Lower leg skin (tissue), 3 donors: ENCODE measurements at regions not wholly inside any gene's neighbourhood (a gene's known extent, or its start where the extent isn't known, plus 50 kb on each side); places are given as distances from the start of the nearest gene placed in this dataset.

Source experiments
- POLR2A ChIP-seq, 2 donors: fragments of 450-650 bp; IDR thresholded peaks; one replicate each; pipeline ENCODE4 v1.6.1; 2016 to 2017; ENCODE audit warnings: antibody characterized with exemption in 2 of 2, mild to moderate bottlenecking in 1 of 2, moderate library complexity in 1 of 2
- TF ChIP-seq, protein P1 (sequence below), 3 donors: fragments of 450-650 bp; IDR thresholded peaks; one replicate each; pipeline ENCODE4 v1.5.1; 2016; ENCODE audit warnings: antibody characterized with exemption in 3 of 3, mild to moderate bottlenecking in 3 of 3, moderate library complexity in 2 of 3

DNA sequence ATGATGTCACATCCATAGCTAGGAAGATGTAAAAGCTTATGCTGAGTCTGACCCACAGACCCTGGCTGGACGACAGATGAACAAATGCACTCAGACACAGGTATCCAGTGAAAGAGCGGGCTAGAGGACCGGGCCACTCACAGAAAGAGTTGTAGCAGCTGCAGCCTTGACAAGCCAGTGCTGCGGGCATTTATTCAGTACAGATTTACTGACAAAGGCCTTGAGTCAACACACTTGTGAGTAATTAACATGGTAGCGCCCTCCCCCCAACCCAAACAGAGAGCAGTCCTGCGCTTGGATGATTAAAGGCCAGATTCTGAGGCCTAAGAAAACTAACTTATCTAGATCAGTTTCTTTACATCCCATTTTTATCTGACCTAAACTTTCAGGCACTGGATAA, 244.6 kb downstream of the SPANXN4 start:
- TF ChIP-seq, protein P1, sequence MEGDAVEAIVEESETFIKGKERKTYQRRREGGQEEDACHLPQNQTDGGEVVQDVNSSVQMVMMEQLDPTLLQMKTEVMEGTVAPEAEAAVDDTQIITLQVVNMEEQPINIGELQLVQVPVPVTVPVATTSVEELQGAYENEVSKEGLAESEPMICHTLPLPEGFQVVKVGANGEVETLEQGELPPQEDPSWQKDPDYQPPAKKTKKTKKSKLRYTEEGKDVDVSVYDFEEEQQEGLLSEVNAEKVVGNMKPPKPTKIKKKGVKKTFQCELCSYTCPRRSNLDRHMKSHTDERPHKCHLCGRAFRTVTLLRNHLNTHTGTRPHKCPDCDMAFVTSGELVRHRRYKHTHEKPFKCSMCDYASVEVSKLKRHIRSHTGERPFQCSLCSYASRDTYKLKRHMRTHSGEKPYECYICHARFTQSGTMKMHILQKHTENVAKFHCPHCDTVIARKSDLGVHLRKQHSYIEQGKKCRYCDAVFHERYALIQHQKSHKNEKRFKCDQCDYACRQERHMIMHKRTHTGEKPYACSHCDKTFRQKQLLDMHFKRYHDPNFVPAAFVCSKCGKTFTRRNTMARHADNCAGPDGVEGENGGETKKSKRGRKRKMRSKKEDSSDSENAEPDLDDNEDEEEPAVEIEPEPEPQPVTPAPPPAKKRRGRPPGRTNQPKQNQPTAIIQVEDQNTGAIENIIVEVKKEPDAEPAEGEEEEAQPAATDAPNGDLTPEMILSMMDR (IDR thresholded peaks at IDR 0.05): no peak
- TF ChIP-seq POLR2A (IDR thresholded peaks at IDR 0.05): no peak
